ENCODE measurements at regions not wholly inside any gene's neighbourhood (a gene's known extent, or its start where the extent isn't known, plus 50 kb on each side); places are given as distances from the start of the nearest gene placed in this dataset.
A peak's percentile ranks its signal among the peaks of the same experiment; 100 is the strongest.
"Not testable (repeated sequence)": the region's sequence is repeated elsewhere in the genome, so short reads cannot be mapped to it uniquely, and the experiment has no call there.

DNA sequence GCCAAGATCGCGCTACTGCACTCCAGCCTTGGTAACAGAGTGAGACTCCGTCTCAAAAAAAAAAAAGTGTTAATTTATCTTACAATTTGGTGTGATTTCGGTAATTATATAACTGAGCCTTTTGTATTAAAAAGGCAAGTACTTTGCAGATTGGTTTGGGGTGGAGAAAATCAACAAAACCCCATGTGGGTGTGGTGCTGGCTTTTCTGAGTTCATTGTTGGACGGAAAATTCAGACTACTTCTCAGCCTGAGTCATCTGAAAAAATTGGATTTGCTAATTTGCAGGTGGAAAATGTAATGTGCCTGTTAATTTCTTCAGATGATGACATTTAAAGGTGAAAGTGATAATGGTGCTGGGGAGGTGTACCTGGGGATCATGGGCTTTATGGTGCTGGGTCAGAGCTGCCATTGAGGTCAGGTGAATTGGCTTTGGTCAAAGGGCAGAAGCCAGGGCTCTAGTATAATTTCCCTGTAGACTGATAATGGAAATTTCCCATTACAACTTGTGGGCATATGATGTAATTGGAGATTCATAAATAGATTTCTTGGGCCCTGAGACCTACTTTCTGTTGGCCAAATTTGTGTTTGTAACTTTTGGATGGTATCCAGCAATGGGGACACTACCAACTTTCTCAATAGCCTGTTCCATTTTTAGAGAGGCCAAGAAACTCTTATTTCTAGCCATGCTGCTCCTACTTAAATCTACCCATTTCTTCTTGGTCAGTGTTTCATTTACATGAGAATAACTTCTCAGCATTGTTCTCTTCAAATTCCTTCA, 74.3 kb upstream of the TEX13D start:
- Histone ChIP-seq H3K4me1 (peaks cover 0 to 4% (median 0%) of the 10 kb centered on the region in 3 donors), H3K4me3 (no peak overlapping the region), H3K9me3 (no peaks in the 10 kb centered on the region), H3K27ac (no peak overlapping the region), H3K36me3 (no peaks in the 10 kb centered on the region), H3K27me3 (no peaks in the 10 kb centered on the region)
- 45 to 68% methylated on average over 2 to 4 of the region's 5 CpGs for WGBS, 2 donors
- TF ChIP-seq, protein P1, sequence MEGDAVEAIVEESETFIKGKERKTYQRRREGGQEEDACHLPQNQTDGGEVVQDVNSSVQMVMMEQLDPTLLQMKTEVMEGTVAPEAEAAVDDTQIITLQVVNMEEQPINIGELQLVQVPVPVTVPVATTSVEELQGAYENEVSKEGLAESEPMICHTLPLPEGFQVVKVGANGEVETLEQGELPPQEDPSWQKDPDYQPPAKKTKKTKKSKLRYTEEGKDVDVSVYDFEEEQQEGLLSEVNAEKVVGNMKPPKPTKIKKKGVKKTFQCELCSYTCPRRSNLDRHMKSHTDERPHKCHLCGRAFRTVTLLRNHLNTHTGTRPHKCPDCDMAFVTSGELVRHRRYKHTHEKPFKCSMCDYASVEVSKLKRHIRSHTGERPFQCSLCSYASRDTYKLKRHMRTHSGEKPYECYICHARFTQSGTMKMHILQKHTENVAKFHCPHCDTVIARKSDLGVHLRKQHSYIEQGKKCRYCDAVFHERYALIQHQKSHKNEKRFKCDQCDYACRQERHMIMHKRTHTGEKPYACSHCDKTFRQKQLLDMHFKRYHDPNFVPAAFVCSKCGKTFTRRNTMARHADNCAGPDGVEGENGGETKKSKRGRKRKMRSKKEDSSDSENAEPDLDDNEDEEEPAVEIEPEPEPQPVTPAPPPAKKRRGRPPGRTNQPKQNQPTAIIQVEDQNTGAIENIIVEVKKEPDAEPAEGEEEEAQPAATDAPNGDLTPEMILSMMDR (IDR thresholded peaks at IDR 0.05), result no peak
- TF ChIP-seq POLR2A (IDR thresholded peaks at IDR 0.05), result no peak
- intact Hi-C loops (cut with DNase I), result no loop called here
- no peak for DNase-seq

DNA sequence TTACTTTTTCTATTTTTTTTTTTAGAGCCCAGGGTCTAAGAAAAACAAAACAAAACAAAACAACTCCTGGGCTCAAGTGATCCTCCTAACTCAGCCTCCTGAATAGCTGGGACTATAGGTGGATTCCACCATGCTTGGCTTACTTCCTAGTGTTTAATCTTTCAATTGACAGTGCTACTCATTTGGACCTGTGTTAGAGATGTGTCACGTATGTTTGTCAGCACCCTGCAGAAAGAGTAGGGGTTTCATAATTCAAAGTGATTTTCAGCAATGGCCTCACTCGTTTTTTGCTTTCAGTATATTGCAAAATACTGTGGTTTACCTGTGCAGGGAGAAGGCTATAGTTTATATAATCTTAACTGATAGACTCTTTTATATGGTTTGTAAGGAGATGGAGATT, 71.6 kb upstream of the TEX13D start:
- WGBS, 2 donors, result 38 to 64% methylated on average over 2 of the region's 2 CpGs
- no peak for DNase-seq
- Histone ChIP-seq H3K27me3 (no peaks in the 10 kb centered on the region), H3K9me3 (no peaks in the 10 kb centered on the region), H3K27ac (no peak overlapping the region), H3K4me1 (peaks cover 0 to 4% (median 0%) of the 10 kb centered on the region in 3 donors), H3K36me3 (no peaks in the 10 kb centered on the region), H3K4me3 (no peak overlapping the region)
- TF ChIP-seq, protein P1 (IDR thresholded peaks at IDR 0.05), result no peak
- intact Hi-C loops (cut with DNase I), result no loop called here

DNA sequence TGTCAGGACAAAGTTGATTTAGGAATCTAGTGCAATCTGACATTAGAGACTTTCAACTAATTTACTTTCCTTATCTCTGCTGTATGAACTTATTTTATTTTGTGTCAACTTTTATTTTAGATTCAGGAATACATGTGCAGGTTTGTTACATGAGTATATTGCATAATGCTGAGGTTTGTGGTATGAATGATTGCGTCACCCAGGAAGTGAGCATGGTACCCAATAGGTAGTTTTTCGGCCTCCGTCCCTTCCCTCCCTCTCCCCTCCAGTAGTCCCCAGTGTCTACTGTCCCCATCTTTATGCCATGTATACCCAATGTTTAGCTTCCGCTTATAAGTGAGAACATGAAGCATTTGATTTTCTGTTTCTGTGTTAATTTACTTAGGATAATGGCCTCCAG, 68.7 kb upstream of the TEX13D start:
- intact Hi-C loops (cut with DNase I), result no loop called here

DNA sequence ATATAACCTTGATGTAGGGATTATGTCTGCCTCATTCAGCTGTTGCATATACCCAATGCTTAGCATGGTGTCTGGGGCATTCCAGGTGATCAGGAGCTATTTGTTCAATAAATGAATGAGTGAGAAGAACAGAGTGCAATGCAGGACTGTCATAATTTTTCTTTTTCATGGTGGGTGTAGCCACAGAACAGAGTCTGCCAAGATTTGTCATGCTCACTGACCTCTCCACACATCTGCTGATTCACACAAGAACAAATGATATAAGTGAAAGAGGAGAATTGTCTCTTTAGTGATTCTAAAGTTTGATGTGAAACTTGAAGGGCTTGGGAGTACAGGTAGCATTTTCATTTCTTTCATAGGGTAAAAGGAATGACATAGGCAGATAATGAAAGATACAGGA, 64.4 kb upstream of the TEX13D start:
- Histone ChIP-seq H3K27ac (no peak overlapping the region), H3K27me3 (no peaks in the 10 kb centered on the region), H3K4me1 (no peaks in the 10 kb centered on the region), H3K9me3 (no peaks in the 10 kb centered on the region), H3K4me3 (no peak overlapping the region), H3K36me3 (no peaks in the 10 kb centered on the region)
- no peak for DNase-seq
- TF ChIP-seq, protein P1 (IDR thresholded peaks at IDR 0.05), result no peak
- intact Hi-C loops (cut with DNase I), result no loop called here

More for the DNA sequence above, 68.7 kb upstream of the TEX13D start:
- Histone ChIP-seq H3K27ac (no peak overlapping the region), H3K4me1 (no peaks in the 10 kb centered on the region), H3K9me3 (no peaks in the 10 kb centered on the region), H3K4me3 (no peak overlapping the region), H3K27me3 (no peaks in the 10 kb centered on the region), H3K36me3 (no peaks in the 10 kb centered on the region)
- TF ChIP-seq, protein P1 (IDR thresholded peaks at IDR 0.05), result no peak
- no peak for TF ChIP-seq POLR2A (IDR thresholded peaks at IDR 0.05)
- DNase-seq, result no peak
- WGBS, 2 donors, result 50 to 68% methylated on average over 3 to 4 of the region's 4 CpGs

DNA sequence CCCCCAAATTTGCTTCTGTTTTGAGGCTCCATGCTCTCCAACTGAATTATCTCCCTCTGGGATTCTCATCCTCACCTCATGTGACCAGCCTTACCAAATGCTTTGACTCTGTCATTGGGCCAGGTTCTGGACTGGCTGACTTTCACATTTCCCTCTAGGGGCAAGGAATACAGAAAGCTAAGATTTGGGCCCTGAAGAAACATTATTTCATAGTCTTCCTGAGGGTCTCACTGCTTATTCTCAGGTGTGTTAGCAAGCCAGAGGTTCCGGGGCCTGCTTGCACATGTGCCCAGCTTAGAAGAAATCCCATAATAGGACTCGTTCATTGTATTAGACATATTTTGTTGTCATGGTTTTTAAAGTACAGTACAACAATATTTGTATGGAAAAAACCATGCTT, 62.6 kb upstream of the TEX13D start:
- 35 to 66% methylated on average over 2 of the region's 2 CpGs for WGBS, 2 donors
- DNase-seq, result no peak
- Histone ChIP-seq H3K4me3 (no peak overlapping the region), H3K9me3 (no peaks in the 10 kb centered on the region), H3K36me3 (no peaks in the 10 kb centered on the region), H3K4me1 (no peaks in the 10 kb centered on the region), H3K27ac (peak overlapping the region in 1 of 4 donors; percentile 3), H3K27me3 (no peaks in the 10 kb centered on the region)
- TF ChIP-seq POLR2A (IDR thresholded peaks at IDR 0.05), result no peak
- TF ChIP-seq, protein P1 (IDR thresholded peaks at IDR 0.05), result no peak
- intact Hi-C loops (cut with DNase I), result no loop called here

DNA sequence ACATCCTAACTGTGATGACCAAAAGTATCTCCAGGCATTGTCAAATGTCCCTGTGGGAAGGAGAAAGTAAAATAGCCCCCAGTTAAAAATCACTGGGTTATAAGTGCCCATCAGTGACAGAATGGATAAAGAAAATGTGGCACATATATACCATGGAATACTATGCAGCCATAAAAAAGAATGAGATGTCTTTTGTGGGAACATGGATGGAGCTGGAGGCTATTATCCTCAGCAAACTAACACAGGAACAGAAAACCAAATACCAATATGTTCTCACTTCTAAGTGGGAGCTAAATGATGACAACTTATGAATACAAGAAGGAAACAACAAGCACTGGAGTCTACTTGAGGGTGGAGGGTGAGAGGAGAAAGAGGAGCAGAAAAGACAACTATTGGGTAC, 60.9 kb upstream of the TEX13D start:
- H3K4me1 ChIP-seq; intact Hi-C loops (cut with DNase I); H3K27me3 ChIP-seq; H3K36me3 ChIP-seq; DNase-seq; H3K9me3 ChIP-seq; H3K27ac ChIP-seq; H3K4me3 ChIP-seq: not testable (repeated sequence)
